ENCODE measurements at regions not wholly inside any gene's neighbourhood (a gene's known extent, or its start where the extent isn't known, plus 50 kb on each side); places are given as distances from the start of the nearest gene placed in this dataset.

- TF ChIP-seq CTCF (IDR thresholded peaks at IDR 0.05) (no peak), POLR2AphosphoS5 (IDR thresholded peaks at IDR 0.05; ENCODE audit: insufficient read depth in 1 of 2, low read depth in 1 of 2) (no peak), POLR2A (IDR thresholded peaks at IDR 0.05) (no peak)
Observed at GRCh38 chr12:46453428-46453827, 80.9 kb upstream of the SLC38A2 start.

All from vagina (tissue), 2 donors.